Liver (tissue), 8 donors: ENCODE measurements at regions not wholly inside any gene's neighbourhood (a gene's known extent, or its start where the extent isn't known, plus 50 kb on each side); places are given as distances from the start of the nearest gene placed in this dataset.

Source experiments
- DNase-seq: peaks from one replicate; pipeline ENCODE4 v3.0.0-alpha.2; 2017; ENCODE audit warnings: low spot score
- H3K27ac ChIP-seq, 2 donors: one replicate each; pipeline ENCODE4 v1.7.0; 2013; ENCODE audit warnings: inconsistent platforms in 2 of 2, low read length in 2 of 2, control low read depth in 1 of 2, low read depth in 1 of 2, mild to moderate bottlenecking in 1 of 2
- H3K27me3 ChIP-seq, 4 donors: one replicate each; pipeline versions ENCODE4 v1.6.1 to v1.7.0; 2013; ENCODE audit warnings: low read length in 3 of 4, inconsistent platforms in 1 of 4, mild to moderate bottlenecking in 1 of 4, moderate library complexity in 1 of 4; ENCODE audit not compliant: control insufficient read depth in 4 of 4, insufficient read depth in 4 of 4
- H3K36me3 ChIP-seq, 4 donors: one replicate each; pipeline versions ENCODE4 v1.6.1 to v1.7.0; 2013; ENCODE audit warnings: low read length in 3 of 4, mild to moderate bottlenecking in 3 of 4, low read depth in 1 of 4, moderate library complexity in 1 of 4; ENCODE audit not compliant: control insufficient read depth in 4 of 4, insufficient read depth in 3 of 4
- H3K4me1 ChIP-seq, 4 donors: one replicate each; pipeline versions ENCODE4 v1.6.1 to v1.7.0; 2013; ENCODE audit warnings: low read length in 3 of 4, mild to moderate bottlenecking in 3 of 4, moderate library complexity in 1 of 4; ENCODE audit not compliant: control insufficient read depth in 4 of 4, insufficient read depth in 4 of 4
- H3K4me3 ChIP-seq, 3 donors: one replicate each; pipeline versions ENCODE4 v1.6.1 to v1.7.0; 2013; ENCODE audit warnings: low read length in 3 of 3, control low read depth in 1 of 3, low read depth in 1 of 3, mild to moderate bottlenecking in 1 of 3
- H3K9ac ChIP-seq, 2 donors: one replicate each; pipeline ENCODE4 v1.7.0; 2013; ENCODE audit warnings: low read length in 2 of 2, mild to moderate bottlenecking in 2 of 2, moderate library complexity in 2 of 2, control low read depth in 1 of 2, low read depth in 1 of 2
- H3K9me3 ChIP-seq, 4 donors: one replicate each; pipeline versions ENCODE4 v1.6.1 to v1.7.0; 2013; ENCODE audit warnings: low read length in 3 of 4; ENCODE audit not compliant: control insufficient read depth in 4 of 4
- CTCF ChIP-seq: fragments of 150-350 bp; IDR thresholded peaks from 2 replicates; pipeline ENCODE4 v1.5.1; 2017; ENCODE audit warnings: improper control_type of control experiment, low read depth, low read length; ENCODE audit not compliant: missing input control
- FOXA1 ChIP-seq: IDR thresholded peaks from 2 replicates; pipeline ENCODE4 v1.6.1; 2016; ENCODE audit warnings: antibody characterized with exemption
- FOXA2 ChIP-seq: IDR thresholded peaks from 2 replicates; pipeline ENCODE4 v1.6.1; 2016; ENCODE audit warnings: antibody characterized with exemption
- GABPA ChIP-seq, 2 donors: IDR thresholded peaks in 1 of 2; conservative IDR thresholded peaks in 1 of 2; 2 replicates each; pipeline ENCODE4 v1.6.1; 2016; ENCODE audit warnings: antibody characterized with exemption in 2 of 2, mild to moderate bottlenecking in 1 of 2, moderate library complexity in 1 of 2
- HNF4A ChIP-seq, 2 donors: conservative IDR thresholded peaks; 2 replicates each; pipeline ENCODE4 v1.6.1; 2016; ENCODE audit warnings: antibody characterized with exemption in 2 of 2, mild to moderate bottlenecking in 2 of 2
- HNF4G ChIP-seq: IDR thresholded peaks from 2 replicates; pipeline ENCODE4 v1.6.1; 2016; ENCODE audit warnings: antibody characterized with exemption
- JUND ChIP-seq, 2 donors: IDR thresholded peaks; 2 replicates each; pipeline ENCODE4 v1.6.1; 2016; ENCODE audit warnings: antibody characterized with exemption in 2 of 2
- MAX ChIP-seq: IDR thresholded peaks from 2 replicates; pipeline ENCODE4 v1.6.1; 2016; ENCODE audit warnings: antibody characterized with exemption
- REST ChIP-seq: IDR thresholded peaks from 2 replicates; pipeline ENCODE4 v1.6.1; 2016; ENCODE audit warnings: antibody characterized with exemption, mild to moderate bottlenecking
- RXRA ChIP-seq, 2 donors: IDR thresholded peaks; 2 replicates each; pipeline ENCODE4 v1.6.1; 2017 to 2018; ENCODE audit warnings: antibody characterized with exemption in 2 of 2, mild to moderate bottlenecking in 1 of 2
- SP1 ChIP-seq: IDR thresholded peaks from 2 replicates; pipeline ENCODE4 v1.6.1; 2018; ENCODE audit warnings: antibody characterized with exemption, mild to moderate bottlenecking
- TAF1 ChIP-seq: conservative IDR thresholded peaks from 2 replicates; pipeline ENCODE4 v1.6.1; 2016; ENCODE audit warnings: antibody characterized with exemption, mild to moderate bottlenecking
- YY1 ChIP-seq: IDR thresholded peaks from 2 replicates; pipeline ENCODE4 v1.6.1; 2016; ENCODE audit warnings: antibody characterized with exemption, mild to moderate bottlenecking
- ZBTB33 ChIP-seq: IDR thresholded peaks from 2 replicates; pipeline ENCODE4 v1.6.1; 2016; ENCODE audit warnings: antibody characterized with exemption
- WGBS: extraction: QIAGEN DNeasy Blood & Tissue Kit; methylation state at CpG from one replicate; pipeline ENCODE4 v1.1.7; 2013; 5-methylcytosine and 5-hydroxymethylcytosine counted together
- donor health status: healthy.
- donor health status: healthy.
- donor health status: healthy.
- donor health status: healthy.
- donor health status: healthy.

- 78% methylated on average over 2 of the region's 2 CpGs for WGBS
These were observed 246.6 kb downstream of the TSHZ3 start for GRCh38 chr19:31102674-31103073.

More at GRCh38 chr19:31102674-31103073, 246.6 kb downstream of the TSHZ3 start:
- no peaks in the 10 kb centered on the region for H3K9me3 ChIP-seq
- no peak overlapping the region for H3K27ac ChIP-seq
- no peak overlapping the region for H3K9ac ChIP-seq
- DNase-seq = no peak
- TF ChIP-seq HNF4A (conservative IDR thresholded peaks at IDR 0.05) (no peak), MAX (no peak), JUND (IDR thresholded peaks at IDR 0.05) (no peak), TAF1 (no peak), FOXA2 (no peak), SP1 (no peak), ZBTB33 (no peak), YY1 (no peak), FOXA1 (no peak), CTCF (no peak), REST (no peak), GABPA (IDR thresholded peaks at IDR 0.05 in 1 of 2, conservative IDR thresholded peaks at IDR 0.05 in 1 of 2) (no peak), HNF4G (no peak), RXRA (IDR thresholded peaks at IDR 0.05) (no peak)
- H3K36me3 ChIP-seq = no peaks in the 10 kb centered on the region
- H3K27me3 ChIP-seq = peaks cover 0 to 5% (median 2%) of the 10 kb centered on the region in 4 donors
- no peak overlapping the region for H3K4me3 ChIP-seq
- H3K4me1 ChIP-seq = no peaks in the 10 kb centered on the region
